ENCODE measurements at regions not wholly inside any gene's neighbourhood (a gene's known extent, or its start where the extent isn't known, plus 50 kb on each side); places are given as distances from the start of the nearest gene placed in this dataset.

- Mint-ChIP-seq H3K4me3 (ENCODE audit: unreplicated experiment) (no peak overlapping the region), H3K27ac (ENCODE audit: unreplicated experiment) (peak overlapping the region; percentile 25), H3K9me3 (ENCODE audit: unreplicated experiment) (no peaks in the 10 kb centered on the region), H3K36me3 (ENCODE audit: low read depth, unreplicated experiment) (no peaks in the 10 kb centered on the region), H3K27me3 (ENCODE audit: unreplicated experiment) (peaks cover 1% of the 10 kb centered on the region), H3K4me1 (ENCODE audit: unreplicated experiment) (peaks cover 4% of the 10 kb centered on the region)
- TF ChIP-seq CTCF (IDR thresholded peaks at IDR 0.05; ENCODE audit: unreplicated experiment): no peak
- no peak for DNase-seq (ENCODE audit: low spot score)
Observed at GRCh38 chr4:31349907-31350306, 629.7 kb downstream of the PCDH7 start.

GRCh38 chr4:31351695-31352094, 631.5 kb downstream of the PCDH7 start:
- no peak for DNase-seq (ENCODE audit: low spot score)
- H3K4me1 Mint-ChIP-seq (ENCODE audit: unreplicated experiment): peaks cover 4% of the 10 kb centered on the region
- no peak for TF ChIP-seq CTCF (IDR thresholded peaks at IDR 0.05; ENCODE audit: unreplicated experiment)
- H3K9me3 Mint-ChIP-seq (ENCODE audit: unreplicated experiment): no peaks in the 10 kb centered on the region
- no peak overlapping the region for H3K27ac Mint-ChIP-seq (ENCODE audit: unreplicated experiment)
- H3K4me3 Mint-ChIP-seq (ENCODE audit: unreplicated experiment): no peak overlapping the region
- no peaks in the 10 kb centered on the region for H3K36me3 Mint-ChIP-seq (ENCODE audit: low read depth, unreplicated experiment)
- peaks cover 1% of the 10 kb centered on the region for H3K27me3 Mint-ChIP-seq (ENCODE audit: unreplicated experiment)

DNA sequence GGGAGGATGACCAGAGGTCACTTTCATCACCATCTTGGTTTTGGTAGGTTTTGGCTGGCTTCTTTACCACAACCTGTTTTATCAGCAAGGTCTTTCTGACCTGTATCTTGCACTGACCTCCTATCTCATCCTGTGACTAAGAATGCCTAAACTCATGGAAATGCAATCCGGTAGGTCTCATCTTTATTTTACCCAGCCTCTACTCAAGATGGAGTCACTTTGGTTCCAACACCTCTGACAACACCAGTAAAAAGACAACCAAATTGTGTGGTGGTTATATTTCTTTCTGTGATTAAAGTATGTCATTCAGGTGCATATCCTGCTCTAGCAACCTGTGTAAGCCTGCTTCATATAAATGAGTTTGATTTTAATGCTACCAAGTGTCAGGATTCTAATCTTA, 636.7 kb downstream of the PCDH7 start:
- Mint-ChIP-seq H3K4me1 (ENCODE audit: unreplicated experiment) (no peaks in the 10 kb centered on the region), H3K27me3 (ENCODE audit: unreplicated experiment) (no peaks in the 10 kb centered on the region), H3K27ac (ENCODE audit: unreplicated experiment) (no peak overlapping the region), H3K36me3 (ENCODE audit: low read depth, unreplicated experiment) (no peaks in the 10 kb centered on the region), H3K4me3 (ENCODE audit: unreplicated experiment) (no peak overlapping the region), H3K9me3 (ENCODE audit: unreplicated experiment) (no peaks in the 10 kb centered on the region)
- TF ChIP-seq CTCF (IDR thresholded peaks at IDR 0.05; ENCODE audit: unreplicated experiment): no peak
- no peak for DNase-seq (ENCODE audit: low spot score)

GRCh38 chr4:31360786-31361185, 640.6 kb downstream of the PCDH7 start:
- no peaks in the 10 kb centered on the region for H3K27me3 Mint-ChIP-seq (ENCODE audit: unreplicated experiment)
- H3K4me3 Mint-ChIP-seq (ENCODE audit: unreplicated experiment): no peak overlapping the region
- DNase-seq (ENCODE audit: low spot score): no peak
- H3K9me3 Mint-ChIP-seq (ENCODE audit: unreplicated experiment): no peaks in the 10 kb centered on the region
- H3K27ac Mint-ChIP-seq (ENCODE audit: unreplicated experiment): no peak overlapping the region
- H3K4me1 Mint-ChIP-seq (ENCODE audit: unreplicated experiment): no peaks in the 10 kb centered on the region
- no peaks in the 10 kb centered on the region for H3K36me3 Mint-ChIP-seq (ENCODE audit: low read depth, unreplicated experiment)
- TF ChIP-seq CTCF (IDR thresholded peaks at IDR 0.05; ENCODE audit: unreplicated experiment): no peak

DNA sequence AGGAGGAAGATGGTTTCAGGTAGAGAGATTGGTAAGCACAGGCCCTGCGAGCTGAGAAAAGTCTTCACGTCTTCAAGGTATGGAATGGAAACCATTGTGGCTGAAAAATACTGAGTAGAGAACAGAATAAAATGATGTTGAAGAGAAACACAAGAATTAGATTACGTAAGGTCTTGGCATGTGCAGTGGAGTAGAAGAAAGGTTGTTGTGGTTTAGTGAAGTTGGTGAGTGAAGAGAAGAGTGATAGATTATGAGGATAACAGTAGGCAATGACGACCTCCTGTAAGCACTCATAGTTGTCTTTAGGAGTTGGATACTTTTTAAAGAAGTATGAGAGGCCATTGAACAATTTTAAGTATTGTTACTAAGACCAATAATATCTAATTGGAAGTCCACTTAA, 642.6 kb downstream of the PCDH7 start:
- DNase-seq (ENCODE audit: low spot score): no peak
- no peak for TF ChIP-seq CTCF (IDR thresholded peaks at IDR 0.05; ENCODE audit: unreplicated experiment)
- Mint-ChIP-seq H3K36me3 (ENCODE audit: low read depth, unreplicated experiment) (no peaks in the 10 kb centered on the region), H3K4me1 (ENCODE audit: unreplicated experiment) (peaks cover 3% of the 10 kb centered on the region), H3K27ac (ENCODE audit: unreplicated experiment) (no peak overlapping the region), H3K9me3 (ENCODE audit: unreplicated experiment) (no peaks in the 10 kb centered on the region), H3K27me3 (ENCODE audit: unreplicated experiment) (peaks cover 2% of the 10 kb centered on the region), H3K4me3 (ENCODE audit: unreplicated experiment) (no peak overlapping the region)

Data from endothelial cell (in vitro differentiated cells).